ENCODE measurements at regions not wholly inside any gene's neighbourhood (a gene's known extent, or its start where the extent isn't known, plus 50 kb on each side); places are given as distances from the start of the nearest gene placed in this dataset.
"Not testable (repeated sequence)": the region's sequence is repeated elsewhere in the genome, so short reads cannot be mapped to it uniquely, and the experiment has no call there.

DNA sequence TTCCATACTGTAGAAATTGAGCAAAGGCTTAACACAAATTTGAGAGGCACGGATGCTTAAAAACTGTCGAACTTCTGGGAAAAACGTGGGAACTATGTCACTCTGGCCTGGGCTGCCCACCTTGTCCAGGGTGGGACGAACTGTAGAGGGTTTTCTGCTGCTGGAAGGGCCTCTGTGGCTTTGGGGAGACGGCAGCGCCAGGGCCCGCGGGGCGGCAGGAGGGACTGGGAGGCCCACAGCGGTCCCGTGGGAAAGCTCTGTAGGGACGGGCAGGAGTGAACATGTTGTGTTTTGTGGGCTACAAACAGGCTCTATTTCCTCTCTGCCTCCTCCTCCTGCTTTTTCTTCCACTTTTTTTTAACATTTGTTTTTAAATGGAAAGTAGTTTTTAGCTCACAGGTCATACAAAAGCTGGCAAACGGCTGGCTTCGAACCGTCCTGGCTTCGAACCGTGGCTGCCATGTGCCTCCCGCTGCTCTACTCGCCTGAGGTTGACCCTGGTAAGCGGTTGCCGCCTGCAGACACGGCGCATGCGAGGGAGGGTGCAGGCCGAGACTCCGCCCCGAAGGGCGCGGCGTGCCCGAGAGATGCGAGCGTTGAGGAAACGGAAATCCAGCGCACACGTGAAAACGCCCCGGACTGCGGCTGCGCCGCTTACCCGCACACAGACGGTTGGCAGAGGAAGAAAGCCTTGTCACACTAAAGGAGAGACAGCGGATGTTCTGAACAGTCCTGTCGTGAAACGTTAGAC lies 382.3 kb upstream of the ZFP42 start:
- DNase-seq = no peak

DNA sequence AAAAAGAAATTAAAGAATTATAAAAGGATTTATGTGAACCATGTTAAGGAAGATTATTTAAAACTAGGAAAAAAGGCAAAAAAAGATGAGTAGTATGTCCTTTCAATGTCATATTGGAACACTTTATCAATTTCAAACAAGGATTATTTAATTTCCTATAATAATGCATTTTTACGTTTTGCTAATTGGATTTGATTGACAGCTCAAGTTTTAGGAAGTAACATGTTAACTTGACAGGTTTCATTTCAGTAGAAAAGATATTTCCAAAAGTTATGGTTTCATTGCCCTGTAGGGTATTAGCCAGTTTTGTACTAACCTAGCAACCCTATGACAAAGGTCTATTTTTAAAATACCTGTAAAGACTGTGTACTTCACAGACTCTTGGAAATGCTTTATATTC lies 379.6 kb upstream of the ZFP42 start:
- no peak for DNase-seq

GRCh38 chr4:187617113-187617512 lies 378.5 kb upstream of the ZFP42 start:
- no peak for DNase-seq

GRCh38 chr4:187618701-187619281 lies 376.8 kb upstream of the ZFP42 start:
- no peak for DNase-seq

DNA sequence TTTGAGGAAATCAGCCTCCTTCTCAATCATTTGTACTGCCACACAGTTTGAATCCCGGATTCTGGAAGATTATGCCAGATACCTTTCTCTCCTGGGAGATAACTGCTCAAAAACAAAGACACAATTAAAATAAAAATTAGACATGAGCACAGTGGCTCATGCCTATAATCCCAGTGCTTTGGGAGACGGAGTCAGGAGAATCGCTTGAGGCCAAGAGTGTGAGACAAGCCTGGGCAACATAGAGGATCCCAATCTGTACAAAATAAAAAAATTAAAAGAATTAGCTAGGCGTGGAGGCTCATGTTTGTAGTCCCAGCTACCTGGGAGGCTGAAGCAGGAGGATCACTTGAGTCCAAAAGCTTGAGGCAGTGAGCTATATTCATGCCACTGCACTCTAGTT lies 376.3 kb upstream of the ZFP42 start:
- no peak for DNase-seq

- no peak for DNase-seq
These were observed 363.1 kb upstream of the ZFP42 start for GRCh38 chr4:187632260-187632995.

DNA sequence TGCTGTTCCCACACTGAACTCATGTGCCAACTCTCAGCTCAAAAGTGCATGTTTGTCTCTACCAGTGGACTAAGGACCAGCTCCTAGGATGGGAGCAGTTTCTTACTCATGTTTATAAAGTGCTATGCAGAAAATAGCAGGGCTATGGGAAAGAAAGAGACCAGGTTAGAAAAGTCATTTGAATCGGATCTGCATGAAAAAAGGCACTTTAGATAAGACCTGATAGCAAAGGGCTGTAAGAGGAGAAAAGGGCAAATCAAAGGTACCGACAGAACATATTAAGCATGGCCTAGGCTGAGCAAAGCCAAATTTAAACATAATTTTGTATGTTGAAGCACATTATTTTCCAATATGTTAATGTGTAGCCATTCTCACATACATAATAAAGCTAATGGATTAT lies 362.3 kb upstream of the ZFP42 start:
- DNase-seq = no peak

DNA sequence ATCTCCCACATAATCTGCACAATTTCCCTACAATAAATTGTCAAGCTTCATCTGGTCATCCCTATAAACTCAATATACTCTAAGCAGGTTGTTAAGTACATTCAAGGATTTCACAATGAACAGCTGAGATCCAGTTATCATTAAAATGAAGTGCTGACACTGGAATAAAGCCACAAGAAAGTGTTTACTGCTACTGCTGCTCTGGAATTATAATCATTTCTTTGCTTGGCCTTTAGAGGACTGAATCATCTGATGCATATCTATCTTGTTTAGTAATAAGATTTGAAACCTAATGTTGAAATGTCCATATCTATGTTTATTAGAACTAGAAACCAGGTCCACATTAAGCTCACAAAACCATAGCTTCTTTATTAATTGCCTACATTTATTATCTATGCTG lies 338.6 kb upstream of the ZFP42 start:
- no peak for DNase-seq

- DNase-seq = no peak
These were observed 332.5 kb upstream of the ZFP42 start for GRCh38 chr4:187663076-187663475.

DNA sequence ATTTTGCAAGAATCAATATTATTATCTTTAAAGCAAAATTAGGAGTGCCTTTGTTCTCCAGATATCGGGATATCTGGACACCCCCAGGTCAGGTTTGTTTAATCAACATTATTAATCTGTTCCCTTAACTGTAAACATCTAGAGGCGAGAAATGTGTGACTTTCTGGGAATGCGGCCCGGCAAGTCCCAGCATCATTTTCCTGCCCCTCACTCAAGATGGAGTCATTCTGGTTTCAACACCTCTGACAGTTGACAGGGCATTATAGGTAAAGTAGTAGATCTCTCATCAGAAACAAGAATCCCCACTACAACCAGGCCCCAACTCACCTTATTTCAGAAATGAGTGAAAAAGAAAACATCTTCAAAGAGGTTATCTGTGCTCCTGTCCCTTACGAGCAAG lies 331.6 kb upstream of the ZFP42 start:
- DNase-seq = no peak

DNA sequence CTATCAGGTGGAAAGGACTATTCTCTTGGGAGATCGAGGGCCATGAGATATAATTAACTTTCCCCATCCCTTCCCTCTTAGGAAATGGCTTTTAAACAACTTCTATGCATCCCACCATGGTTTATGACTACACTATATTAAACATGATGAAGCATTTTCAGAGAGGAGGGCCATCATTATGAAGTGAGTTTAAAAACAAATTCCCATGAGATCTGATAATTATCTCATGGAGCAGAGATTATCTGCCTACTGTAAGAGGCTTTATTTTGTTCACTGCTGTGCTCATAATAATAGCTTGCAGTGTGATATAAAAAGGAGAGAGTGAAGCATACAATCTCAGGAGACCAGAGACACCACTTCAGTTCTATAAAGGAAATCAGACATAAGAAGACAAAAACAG lies 330.5 kb upstream of the ZFP42 start:
- no peak for DNase-seq

- DNase-seq = no peak
These were observed 329.5 kb upstream of the ZFP42 start for GRCh38 chr4:187666034-187666433.

GRCh38 chr4:187666697-187667494 lies 328.7 kb upstream of the ZFP42 start:
- DNase-seq = no peak

DNA sequence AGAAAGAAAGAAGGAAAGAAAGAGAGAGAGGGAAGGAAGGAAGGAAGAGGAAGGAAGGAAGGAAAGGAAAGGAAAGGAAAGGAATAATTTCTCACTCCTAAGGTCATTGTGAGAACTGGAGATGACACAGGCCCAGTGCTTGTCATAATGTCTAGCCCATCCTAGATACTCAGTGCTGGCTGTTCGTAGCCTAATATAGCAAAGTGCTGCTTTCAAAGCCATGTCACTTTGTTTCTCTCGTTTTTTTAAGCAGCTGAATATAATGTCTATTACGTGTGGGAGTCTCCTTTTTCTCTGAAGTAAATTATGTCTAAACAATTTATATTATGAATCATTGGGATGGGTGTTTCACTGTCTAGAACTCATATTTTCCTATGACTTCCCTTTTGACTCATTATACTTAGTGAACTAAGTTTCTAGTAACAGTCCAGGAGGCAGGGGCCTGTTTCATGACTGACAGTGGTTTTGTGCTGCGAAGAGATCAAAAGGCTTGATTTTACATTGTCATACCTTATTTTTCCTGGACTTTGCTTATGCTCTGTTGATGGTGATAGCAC lies 327.0 kb upstream of the ZFP42 start:
- DNase-seq = no peak

GRCh38 chr4:187671521-187671920 lies 324.1 kb upstream of the ZFP42 start:
- DNase-seq = not testable (repeated sequence)

- DNase-seq = not testable (repeated sequence)
These were observed 323.6 kb upstream of the ZFP42 start for GRCh38 chr4:187671958-187672357.

DNA sequence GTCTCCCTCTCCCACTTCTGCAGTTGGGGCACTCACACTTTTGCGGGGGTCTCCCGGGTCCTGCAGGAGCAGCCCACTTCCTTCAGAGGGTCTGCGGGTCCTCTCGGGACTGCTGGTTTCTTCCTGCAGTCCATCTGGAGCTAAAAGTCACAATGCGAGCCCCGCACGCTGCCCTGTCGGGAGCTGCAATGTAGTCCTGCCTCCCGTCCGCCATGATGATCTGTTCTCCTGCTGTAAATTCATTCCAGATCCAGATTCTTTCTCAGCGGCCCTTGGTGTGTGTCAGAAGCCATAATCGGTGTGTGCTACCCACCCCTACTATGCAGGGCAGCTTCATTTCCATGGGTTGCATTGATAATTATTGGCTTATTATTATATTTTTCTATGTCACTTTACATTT lies 323.0 kb upstream of the ZFP42 start:
- not testable (repeated sequence) for DNase-seq

DNA sequence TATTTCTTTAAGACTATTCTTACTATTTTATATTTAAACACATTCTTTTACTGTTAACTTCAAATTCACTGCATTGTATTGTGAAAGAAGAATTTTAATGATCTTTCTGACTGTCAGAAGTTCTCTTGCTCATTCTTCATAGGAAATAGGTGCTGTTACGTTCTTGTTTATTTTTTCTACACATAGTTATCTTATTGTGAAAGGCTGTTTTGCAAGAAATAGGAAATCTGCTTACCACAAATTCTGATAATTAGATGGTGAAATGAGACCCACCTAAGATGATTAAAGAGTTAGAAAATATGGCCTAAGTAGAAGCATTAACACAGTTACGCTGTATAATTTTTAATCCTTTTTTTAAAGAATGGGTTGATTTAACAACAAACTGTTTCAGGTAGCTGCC lies 316.1 kb upstream of the ZFP42 start:
- DNase-seq = no peak

GRCh38 chr4:187685247-187685646 lies 310.3 kb upstream of the ZFP42 start:
- DNase-seq = no peak

DNA sequence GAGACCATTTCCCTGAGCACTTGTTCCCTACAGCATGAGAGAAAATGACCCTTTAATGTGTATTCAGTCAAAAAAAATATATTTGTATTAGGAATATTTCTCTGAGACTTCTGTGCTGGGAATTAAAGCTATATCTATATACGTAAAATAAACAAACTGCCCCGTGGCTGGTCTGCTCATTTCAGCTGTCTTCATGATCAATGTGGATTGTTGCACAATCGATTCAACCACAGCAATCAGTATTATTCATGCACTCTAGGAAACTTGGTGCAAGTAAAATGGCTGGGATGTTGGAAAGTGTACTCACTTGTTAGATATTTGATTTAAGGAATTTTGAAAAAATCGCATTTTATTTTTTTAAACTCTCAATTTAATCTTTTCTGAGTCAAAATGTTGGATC lies 307.9 kb upstream of the ZFP42 start:
- no peak for DNase-seq

GRCh38 chr4:187692626-187693025 lies 302.9 kb upstream of the ZFP42 start:
- DNase-seq = no peak

- DNase-seq = not testable (repeated sequence)
These were observed 300.0 kb upstream of the ZFP42 start for GRCh38 chr4:187695531-187695930.

GRCh38 chr4:187711586-187711985 lies 284.0 kb upstream of the ZFP42 start:
- no peak for DNase-seq

All from RPMI8226 (cell line).